Kidney glomerular epithelial cell (primary cell): ENCODE measurements at regions not wholly inside any gene's neighbourhood (a gene's known extent, or its start where the extent isn't known, plus 50 kb on each side); places are given as distances from the start of the nearest gene placed in this dataset.
A peak's percentile ranks its signal among the peaks of the same experiment; 100 is the strongest.
"Not testable (repeated sequence)": the region's sequence is repeated elsewhere in the genome, so short reads cannot be mapped to it uniquely, and the experiment has no call there.

Source experiments
- DNase-seq: peaks from one replicate; lab custom pipeline; 2025; lab: John Stamatoyannopoulos, UW

DNA sequence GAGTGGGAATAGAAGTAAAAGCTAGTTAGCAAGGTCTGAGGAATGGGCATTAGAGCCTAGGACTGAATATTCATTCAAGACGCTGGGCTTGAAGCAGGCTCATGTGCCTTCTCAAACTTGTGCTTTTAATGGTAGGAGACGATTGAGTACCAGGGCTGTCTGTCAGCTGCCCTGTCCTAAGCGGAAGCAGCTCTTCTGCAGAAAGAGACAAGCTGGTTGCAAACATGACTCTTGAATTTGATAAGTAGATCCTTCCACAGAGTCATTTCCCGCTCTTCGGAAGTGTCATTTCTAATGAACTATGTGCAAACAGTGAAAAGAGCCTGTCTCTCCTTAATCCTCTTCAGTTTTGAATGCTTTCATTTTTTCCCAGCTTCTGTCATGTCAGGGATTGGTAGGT lies 176.4 kb downstream of the TFAP2B start:
- no peak for DNase-seq

DNA sequence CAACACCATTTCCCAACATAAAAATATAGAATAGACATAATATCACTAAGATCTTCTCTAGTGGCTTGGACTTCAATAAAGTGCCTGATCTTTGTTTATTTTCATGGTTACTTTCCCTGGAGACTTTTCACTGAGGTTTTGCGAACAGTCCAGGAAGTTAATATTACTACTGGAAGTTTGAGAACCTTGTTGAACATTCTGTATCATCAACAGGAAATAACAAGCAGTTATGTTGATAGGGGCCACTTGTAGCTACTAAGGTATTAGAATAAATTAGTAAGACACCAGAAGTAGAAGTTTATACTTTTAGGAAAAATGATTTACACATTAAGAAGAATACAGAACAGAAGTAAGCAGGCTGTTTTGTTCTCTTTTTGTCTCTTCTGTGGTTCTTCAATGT lies 180.2 kb downstream of the TFAP2B start:
- DNase-seq: no peak

DNA sequence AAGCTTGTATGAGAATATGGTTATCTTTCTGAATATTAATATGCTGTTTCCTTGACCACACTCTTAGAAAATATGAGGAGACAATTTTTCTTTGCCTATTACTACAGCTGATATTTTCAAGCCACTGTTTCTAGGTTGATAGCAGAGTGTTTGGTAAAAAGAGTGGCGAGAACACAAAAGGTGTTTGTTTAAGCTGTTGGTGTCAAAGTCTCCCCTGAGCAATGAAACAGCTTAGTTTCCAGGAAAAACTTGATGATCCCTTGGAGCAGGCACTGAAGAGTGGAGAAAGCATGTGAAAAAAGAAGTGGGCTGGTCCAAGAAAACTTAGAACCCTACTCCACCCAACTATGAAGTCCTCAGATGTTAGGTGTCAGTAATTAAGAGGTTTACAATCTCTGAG lies 182.7 kb downstream of the TFAP2B start:
- no peak for DNase-seq

DNA sequence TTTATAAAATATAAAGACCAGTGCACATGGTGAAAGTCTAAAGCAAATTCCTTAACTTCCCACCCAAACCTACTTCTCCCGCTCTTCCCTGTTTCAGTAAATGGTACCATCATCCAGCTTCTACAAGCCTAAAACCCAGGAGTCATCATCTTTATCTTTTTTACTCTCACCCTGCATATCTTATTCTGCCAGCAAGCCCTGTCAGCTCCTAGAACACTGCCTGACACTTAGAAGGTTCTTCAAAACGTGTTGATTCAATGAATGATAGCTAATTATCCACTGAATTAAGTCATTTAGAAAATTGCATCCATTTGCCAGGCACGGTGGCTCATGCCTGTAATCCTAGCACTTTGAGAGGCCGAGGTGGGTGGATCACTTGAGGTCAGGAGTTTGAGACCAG lies 185.7 kb downstream of the TFAP2B start:
- DNase-seq: no peak

DNA sequence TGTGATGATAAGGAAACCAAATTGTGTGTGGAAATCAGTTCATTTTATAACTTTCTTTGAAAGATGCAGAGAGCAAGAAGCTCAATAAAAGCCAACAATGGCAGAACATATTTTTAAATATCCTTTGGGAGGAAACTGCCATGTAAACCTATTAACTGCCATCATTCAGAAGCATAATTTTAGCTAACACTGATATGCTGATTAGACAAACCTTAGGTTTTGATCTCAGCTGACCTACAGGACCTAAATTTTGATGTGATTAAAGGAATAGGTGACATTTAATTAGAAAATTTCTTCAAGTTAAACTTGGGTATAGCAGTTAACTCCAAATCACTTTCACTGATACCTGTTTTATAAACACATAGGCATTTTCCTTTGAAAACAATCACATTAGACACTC lies 187.1 kb downstream of the TFAP2B start:
- DNase-seq: no peak

DNA sequence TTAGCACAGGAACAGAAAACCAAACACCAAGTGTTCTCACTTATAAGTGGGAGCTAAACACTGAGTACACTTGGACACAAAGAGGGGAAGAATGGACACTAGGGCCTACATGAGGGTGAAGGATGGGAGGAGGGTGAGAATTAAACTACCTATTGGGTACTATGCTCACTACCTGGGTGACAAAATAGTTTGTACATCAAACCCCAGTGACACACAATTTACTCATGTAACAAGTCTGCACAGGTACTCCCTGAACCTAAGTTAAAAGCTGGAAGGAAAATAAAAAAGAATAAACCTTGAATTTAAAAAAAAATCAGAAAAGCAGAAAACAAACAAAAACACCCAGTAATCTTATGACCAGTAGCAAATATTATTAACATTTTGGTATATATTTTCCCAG lies 188.6 kb downstream of the TFAP2B start:
- no peak for DNase-seq

DNA sequence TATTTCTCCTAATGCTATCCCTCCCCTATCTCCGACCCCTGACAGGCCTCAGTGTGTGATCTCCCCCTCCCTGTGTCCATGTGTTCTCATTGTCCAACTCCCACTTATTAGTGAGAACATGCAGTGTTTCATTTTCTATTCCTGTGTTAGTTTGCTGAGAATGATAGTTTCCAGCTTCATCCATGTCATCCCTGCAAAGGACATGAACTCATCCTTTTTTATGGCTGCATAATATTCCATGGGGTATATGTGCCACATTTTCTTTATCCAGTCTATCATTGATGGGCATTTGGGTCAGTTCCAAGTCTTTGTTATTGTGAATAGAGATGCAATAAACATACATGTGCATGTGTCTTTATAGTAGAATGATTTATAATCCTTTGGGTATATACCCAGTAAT lies 190.0 kb downstream of the TFAP2B start:
- not testable (repeated sequence) for DNase-seq

DNA sequence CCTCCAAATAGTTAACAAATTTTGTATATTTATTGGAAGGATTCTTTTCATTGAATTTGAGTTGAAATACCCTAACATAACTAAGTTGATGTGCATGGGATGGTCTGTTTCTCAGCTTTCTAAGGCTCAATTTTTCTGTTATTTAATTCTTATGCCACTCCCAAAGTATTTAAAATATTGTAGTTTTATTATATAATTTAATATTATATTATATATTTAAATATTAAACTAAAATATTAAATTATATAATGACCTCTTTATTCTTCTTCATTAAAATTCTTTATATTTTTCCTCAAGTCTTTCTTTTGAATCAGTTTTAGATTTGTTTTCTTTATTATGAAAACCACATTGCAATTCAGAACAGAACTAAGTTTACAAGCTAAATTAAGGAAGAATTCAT lies 194.7 kb downstream of the TFAP2B start:
- DNase-seq: no peak

DNA sequence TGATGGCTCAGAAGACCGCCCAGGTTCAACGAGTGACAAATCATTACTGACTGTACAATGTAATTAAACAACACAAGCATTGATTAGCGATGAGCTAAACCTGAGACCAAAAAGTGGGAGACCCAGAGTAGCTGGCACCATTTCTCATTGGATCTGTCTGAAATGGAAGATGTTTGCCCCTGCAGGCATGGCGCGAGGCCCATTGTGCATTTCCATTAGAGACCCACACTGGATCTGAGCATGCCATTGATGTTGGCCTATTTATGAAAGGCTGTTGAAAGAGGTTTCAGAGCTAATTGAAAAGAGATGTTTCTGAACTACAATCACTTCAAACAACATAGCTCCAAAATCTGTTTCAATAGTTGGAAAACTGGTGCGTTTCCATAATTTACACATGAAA lies 196.7 kb downstream of the TFAP2B start:
- no peak for DNase-seq

DNA sequence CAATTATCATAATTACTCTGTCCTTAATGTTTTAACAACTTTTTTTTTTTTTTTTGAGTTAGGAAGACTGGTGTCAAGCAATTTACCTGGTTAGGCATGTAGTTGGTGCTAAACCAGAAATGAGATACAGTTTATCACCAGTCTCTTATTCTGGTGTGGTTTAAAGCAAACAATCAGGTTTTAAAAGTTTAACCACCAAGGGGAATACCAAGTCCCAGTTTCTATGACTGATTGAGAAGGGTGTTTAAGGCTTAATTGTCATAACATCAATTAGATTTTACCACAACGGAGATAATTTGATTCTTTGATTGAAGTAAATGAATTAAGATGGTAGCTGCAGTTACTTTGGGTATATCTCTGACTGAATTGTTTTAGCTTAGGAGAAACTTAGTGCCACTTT lies 197.8 kb downstream of the TFAP2B start:
- DNase-seq: no peak

DNA sequence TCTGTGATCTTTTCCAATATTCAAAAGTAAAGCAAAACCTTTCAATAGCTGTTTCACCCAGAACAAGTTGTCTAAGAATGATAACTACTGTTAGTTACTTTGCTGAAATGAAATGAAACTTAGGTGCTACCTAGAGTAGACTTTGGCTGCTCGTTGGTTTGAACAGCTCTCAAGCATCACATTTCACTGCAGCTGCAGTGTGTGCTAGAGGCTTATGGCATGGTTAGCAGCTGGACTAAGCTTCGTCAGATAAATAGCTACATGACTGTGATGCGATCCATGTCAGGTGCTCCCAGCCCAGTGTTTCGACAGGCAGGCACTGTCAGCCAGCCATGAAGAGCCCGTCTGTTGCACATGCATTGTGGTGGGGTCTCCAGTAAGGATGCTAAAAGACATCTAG lies 201.1 kb downstream of the TFAP2B start:
- no peak for DNase-seq

DNA sequence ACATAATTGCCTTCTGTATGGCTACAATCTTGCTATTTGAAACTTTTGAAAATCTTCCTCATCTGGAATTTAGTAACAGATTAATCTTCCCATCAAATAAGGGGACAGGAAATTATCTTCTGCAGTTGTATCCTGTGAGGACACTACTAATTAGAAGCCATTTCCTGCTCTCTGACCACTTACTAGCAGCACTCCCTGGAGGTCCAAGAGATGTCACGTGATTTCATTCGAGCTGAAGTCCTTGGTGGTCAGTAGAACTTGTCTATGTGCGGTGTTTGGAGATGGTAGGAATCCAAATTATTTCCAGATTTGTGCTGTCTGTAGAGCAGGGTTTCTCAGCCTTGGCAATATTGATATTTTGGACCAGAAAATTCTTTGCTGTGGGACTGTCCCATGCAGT lies 202.5 kb downstream of the TFAP2B start:
- no peak for DNase-seq

DNA sequence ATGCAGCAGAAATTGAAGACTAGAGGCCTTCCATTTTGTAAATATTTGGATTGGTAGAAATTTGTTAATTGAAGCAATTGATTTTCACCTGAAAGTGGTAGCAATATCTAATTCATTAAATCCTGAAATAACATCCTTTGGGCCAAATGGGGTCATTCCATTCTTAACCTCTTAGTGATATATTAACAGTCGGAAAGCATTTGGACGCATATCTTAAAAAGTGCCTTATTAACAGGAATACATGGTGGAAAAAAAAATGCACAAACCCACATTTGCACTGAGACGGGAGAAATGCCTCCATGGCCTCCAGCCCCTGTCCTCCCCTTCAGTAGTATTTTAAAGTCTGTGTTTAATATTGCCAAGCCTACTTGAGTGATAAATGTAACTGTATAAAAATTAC lies 205.5 kb downstream of the TFAP2B start:
- no peak for DNase-seq

DNA sequence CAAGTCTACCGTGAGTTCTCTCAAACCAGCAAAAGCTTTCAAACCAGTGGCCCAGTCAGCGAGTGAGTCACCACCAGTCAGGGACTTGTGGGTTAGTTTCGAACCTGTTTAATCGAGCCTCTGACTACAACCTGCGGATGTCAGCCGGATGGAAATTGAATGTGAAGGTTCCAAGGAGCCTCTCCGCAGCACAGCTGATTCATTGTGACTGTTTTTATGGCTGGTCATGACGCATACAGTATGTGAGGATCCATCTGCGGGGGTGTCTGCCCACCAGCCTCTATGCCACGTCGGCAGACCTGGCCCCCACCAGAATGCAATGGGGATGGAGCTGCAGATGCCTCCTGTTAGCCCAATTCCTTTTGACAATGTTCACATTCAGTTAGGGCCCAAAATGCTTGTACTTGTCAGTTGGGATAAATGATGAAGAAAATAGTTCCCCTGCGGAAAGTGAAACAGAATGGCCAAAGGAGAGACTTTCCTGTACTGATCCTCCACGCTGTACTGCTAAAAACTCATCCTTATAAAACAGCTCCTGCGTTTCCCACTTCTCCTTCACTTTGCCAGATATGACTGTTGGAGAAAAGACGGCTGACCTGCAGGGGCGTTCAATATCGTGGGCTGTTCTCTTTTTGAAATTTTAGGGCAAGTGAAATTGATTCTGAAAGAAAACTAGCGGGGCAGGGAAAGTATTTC lies 206.6 kb downstream of the TFAP2B start:
- no peak for DNase-seq

DNA sequence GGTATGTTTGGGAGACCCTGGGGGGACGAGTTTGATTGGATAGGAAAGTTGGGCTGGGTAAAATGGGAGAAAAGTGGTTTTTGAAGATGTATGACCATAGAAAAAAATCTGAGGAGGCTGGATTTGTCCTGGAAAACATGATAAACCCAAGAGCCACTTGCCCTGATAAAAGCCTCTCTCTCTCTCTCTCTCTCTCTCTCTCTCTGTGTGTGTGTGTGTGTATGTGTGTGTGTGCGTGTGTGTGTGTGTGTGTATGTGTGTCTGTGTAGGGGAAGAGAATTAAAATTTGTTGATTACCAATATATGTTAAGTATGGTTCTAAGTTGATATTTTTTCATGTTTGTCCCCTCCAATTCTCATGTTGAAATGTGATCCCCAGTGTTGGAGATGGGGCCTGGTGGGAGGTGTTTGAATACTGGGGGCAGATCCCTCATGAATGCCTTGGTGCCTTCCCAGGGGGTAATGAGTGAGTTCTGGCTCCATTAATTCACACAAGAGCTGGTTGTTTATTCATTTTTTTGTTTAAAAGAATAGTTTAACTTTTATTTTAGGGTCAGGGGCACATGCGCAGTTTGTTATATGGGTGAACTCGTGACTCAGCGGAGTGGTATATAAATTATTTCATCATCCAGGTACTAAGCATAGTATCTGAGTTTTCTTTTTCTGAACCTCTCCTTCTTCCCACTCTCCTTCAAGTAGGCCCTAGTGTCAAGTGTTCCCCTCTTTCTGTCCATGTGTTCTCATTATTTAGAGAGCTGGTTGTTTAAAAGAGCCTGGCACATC lies 208.8 kb downstream of the TFAP2B start:
- no peak for DNase-seq

DNA sequence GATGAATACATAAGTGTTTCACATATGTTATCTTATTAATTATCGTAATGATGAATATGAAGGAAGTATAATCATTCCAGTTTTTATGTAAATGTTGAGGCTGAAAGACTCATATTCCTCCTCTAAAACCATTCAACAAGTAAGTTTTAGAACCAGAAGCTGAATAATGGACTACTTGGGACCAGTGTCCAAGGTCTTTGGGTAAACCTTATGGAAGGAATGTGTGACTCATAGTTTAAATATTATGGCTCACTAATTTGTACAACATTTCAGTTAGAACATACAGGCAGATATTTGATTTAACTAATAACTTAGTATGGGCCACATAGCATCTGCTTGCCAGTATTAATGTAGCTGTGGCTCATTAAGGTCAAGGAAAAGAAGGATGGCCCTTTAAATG lies 209.6 kb downstream of the TFAP2B start:
- peak; percentile 25 for DNase-seq

DNA sequence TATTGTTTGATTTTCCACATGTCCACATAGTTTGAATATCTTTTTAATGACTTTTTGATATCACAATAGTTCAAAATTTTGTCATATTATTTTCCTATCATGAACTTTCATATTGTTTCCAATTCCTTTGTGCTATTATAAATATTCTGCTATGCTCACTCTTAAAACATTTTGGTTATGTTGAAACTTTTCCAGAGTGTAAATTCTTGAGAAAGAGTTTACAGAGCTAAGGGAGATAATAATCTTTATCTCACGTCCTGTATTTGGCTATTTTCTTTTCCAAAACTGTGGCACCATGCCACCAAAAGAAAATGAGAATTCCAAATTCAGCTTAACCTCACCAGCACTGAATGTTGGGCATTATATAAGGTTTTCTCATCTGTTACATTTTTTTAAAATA lies 210.9 kb downstream of the TFAP2B start:
- no peak for DNase-seq

DNA sequence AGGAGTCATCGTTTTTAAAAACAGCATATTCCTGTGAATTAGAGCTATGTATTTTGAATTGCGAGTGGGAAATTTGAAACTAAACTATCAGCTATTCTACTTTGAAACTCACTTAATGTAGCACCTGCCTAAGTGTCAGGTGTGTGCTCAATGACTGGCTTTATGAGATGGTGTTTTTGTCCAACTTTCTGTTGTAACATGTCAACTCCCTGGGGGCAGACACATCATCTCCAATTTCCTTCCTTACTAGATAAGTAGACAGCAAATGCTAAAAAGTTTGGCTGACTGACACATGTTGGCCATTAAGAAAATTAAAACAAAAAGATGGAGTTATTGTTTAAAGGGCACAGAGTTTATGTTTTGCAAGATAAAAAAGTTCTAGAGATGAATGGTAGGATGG lies 226.9 kb downstream of the TFAP2B start:
- DNase-seq: no peak

DNA sequence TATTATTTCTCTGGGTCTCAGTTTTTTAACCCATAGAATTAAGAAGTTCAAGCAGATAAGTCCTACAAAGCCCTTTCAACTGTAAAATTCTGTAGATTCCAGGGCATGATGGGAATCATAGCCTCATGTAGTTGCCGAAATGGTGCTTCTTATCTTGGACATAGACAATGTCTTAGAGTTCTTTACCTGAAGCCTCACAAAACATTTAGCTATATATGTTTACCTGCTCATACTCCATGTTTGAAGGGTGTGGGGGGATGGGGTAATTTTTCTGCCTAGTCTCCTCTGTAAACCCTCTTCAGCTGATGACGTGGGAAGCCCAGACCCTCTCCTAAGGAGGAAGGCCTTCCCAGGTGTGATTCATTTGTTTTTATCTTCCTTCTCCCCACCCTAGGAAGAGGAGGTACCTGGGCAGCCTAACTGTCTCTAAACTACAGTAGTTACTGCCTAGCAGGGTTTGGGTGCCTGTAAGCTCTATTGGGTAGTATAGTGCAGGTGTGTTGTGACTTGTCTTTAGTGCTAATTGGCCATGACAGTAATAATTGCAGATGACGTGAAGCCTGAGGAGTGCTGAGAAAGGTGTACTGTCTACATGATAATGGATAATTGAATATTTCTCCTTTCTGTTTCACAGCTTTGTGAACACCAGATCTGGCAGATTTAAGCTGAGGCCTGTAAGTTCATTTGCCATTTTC lies 230.8 kb downstream of the TFAP2B start:
- DNase-seq: no peak

DNA sequence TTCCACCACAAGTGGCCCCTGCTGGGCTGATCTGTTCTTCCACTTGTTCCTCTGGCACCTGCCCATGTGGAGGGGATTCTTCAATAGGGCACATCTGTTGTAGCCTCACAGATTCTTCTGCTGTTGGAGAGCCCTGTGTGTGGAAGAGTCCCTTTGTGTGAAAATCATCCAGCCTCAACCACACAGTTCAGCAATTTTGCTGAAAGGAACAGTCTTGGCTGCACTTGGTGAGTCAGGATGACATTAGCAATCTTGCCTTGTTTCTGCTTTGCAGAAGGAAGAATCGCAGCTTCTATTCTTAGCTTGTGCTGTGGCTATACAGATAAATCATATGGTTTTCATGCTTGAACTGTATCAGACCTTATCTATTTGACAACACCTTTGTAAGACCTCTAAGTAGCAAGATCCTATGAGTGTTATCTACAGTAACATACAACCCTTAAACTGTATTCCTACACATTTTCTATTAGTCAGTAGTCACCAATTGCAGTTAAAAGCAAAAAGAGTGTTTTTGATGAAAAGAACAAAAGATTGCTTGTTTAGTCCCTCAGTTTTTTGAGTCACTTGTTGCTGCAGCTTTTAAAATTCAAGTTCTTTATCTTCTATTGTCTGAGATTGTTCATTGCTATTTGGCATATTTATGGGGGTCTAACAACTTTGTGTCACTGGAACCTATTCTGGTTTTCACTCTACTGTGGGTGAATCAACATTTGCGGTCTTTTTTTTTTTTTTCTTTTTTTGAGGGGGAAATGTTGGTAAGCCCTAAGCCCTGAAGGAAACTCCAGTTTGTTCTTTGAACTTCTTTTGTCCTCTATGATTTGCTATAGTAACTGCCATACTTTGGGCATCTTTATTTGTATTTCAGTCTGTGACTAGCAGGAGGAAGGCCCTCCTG lies 231.6 kb downstream of the TFAP2B start:
- DNase-seq: peak; percentile 56

DNA sequence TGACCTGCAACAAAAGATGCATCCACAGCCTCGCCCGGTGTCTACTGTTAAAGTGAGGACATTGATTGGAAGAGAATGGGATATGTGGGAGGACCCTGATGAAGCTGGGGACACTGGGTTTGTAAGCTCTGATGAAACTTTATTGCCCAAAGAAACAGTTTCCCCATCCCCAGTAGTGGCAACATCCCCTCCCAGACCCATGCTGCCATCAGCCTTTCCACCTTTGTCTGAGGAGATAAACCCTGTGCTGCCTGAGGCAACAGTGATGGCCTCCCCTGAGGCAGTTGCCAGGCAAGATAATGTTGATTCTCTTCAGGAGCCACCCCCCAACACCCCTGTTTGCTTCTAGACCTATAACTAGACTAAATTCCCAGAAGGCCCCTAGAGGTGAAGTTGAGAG lies 234.0 kb downstream of the TFAP2B start:
- not testable (repeated sequence) for DNase-seq

DNA sequence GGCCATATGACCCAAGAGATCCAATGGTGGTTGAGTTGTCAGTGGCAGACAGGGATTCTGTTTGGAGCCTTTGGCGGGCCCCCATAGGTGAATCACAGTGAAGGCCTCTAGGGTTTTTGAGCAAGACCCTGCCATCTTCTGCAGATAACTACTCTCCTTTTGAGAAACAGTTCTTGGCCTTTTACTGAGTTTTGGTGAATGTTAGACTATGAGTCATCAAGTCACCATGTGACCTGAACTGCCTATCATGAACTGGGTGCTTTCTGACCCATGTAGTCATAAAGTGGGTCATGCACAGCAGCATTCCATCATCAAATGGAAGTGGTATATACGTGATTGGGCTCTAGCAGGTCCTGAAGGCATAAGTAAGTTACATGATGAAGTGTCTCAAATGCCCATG lies 236.6 kb downstream of the TFAP2B start:
- DNase-seq: not testable (repeated sequence)
